ENCODE measurements at regions not wholly inside any gene's neighbourhood (a gene's known extent, or its start where the extent isn't known, plus 50 kb on each side); places are given as distances from the start of the nearest gene placed in this dataset.

DNA sequence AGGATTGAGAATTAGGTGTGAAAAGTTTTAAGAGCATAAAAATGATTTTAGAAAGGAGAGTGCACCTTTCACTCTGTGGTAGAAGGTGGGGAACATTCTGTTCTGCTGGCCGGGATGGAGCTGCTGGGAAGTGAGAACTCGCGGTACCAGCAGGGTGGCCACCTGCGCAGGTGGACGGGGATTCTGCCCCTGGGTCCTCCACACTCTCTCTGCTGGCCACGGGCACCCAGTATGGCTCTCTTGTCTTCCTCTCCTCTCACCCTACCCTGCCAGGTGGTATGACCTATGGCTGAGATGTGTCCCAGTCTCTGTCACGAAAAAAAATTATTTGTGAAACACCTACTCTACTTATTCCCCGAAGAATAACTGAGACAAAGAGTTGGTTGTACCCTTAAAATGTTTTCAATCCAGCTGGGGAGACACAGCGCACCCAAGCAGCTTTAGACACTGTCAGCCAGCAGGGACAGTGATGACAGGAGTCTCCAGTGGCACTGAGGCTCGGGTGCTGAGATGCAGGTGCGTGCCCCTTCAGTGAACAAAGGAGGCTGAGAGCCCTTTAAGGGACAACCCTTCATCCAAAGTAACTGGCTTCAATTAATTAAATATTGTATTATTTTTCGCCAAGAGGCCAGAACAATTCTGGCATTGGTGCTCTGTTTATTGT lies 195.4 kb downstream of the TBXT start:
- TF ChIP-seq CTCF (conservative IDR thresholded peaks at IDR 0.05; ENCODE audit: low read depth, low read length) = no peak
- DNase-seq (ENCODE audit: low read depth) = no peak
- no peak overlapping the region for H3K4me3 ChIP-seq (ENCODE audit: low read length)

GRCh38 chr6:165971202-165971601 lies 196.4 kb downstream of the TBXT start:
- no peak for DNase-seq (ENCODE audit: low read depth)
- no peak for TF ChIP-seq CTCF (conservative IDR thresholded peaks at IDR 0.05; ENCODE audit: low read depth, low read length)
- no peak overlapping the region for H3K4me3 ChIP-seq (ENCODE audit: low read length)

DNA sequence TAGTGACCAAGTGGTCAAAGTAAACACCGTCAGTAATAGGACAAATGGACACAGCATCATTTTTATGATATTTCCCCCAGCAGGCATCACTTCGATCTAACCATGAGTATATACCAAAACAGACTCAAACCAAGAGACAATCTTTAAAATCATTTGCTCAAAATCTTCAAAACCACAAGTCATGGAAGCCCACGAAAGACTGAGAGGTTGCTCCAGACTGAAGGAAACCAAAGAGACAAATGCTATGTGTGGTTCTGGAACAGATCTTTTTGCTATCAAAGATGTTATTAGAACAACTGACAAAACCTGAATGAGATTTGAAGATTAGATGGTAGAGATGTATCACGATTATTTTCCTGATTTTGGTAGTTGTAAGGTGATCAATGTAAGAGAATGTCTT lies 197.7 kb downstream of the TBXT start:
- TF ChIP-seq CTCF (conservative IDR thresholded peaks at IDR 0.05; ENCODE audit: low read depth, low read length) = no peak
- DNase-seq (ENCODE audit: low read depth) = no peak
- no peak overlapping the region for H3K4me3 ChIP-seq (ENCODE audit: low read length)

DNA sequence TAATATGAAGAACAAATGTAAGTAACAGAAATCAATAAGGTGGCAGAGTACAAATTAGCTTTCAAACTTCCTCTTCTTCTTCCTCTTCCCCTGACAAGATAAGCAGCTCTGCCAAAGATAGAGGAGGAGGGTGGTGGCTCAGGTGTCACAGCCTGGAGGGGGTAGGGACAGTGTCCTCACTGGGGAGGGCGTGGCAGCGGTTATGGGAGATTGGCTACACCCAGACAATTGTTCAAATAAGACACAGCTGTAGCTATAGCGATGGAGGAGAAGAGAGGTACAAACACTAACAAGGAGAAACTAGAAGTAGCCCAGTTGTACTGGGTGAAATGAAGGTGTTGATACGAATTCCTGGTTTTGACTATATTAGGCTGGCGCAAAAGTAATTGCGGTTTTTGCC lies 198.5 kb downstream of the TBXT start:
- DNase-seq (ENCODE audit: low read depth) = no peak
- TF ChIP-seq CTCF (conservative IDR thresholded peaks at IDR 0.05; ENCODE audit: low read depth, low read length) = no peak
- no peak overlapping the region for H3K4me3 ChIP-seq (ENCODE audit: low read length)

GRCh38 chr6:165968408-165968807 lies 199.2 kb downstream of the TBXT start:
- TF ChIP-seq CTCF (conservative IDR thresholded peaks at IDR 0.05; ENCODE audit: low read depth, low read length) = no peak

GRCh38 chr6:165967810-165968407 lies 199.7 kb downstream of the TBXT start:
- no peak overlapping the region for H3K4me3 ChIP-seq (ENCODE audit: low read length)
- TF ChIP-seq CTCF (conservative IDR thresholded peaks at IDR 0.05; ENCODE audit: low read depth, low read length) = no peak
- DNase-seq (ENCODE audit: low read depth) = no peak

More at GRCh38 chr6:165968408-165968807, 199.2 kb downstream of the TBXT start:
- no peak overlapping the region for H3K4me3 ChIP-seq (ENCODE audit: low read length)
- no peak for DNase-seq (ENCODE audit: low read depth)

GRCh38 chr6:165963750-165964149 lies 203.9 kb downstream of the TBXT start:
- no peak overlapping the region for H3K4me3 ChIP-seq (ENCODE audit: low read length)
- no peak for DNase-seq (ENCODE audit: low read depth)

More at GRCh38 chr6:165963750-165964149, 203.9 kb downstream of the TBXT start:
- TF ChIP-seq CTCF (conservative IDR thresholded peaks at IDR 0.05; ENCODE audit: low read depth, low read length) = no peak

Data from retinal pigment epithelial cell (primary cell).